ENCODE measurements at regions not wholly inside any gene's neighbourhood (a gene's known extent, or its start where the extent isn't known, plus 50 kb on each side); places are given as distances from the start of the nearest gene placed in this dataset.
"Not testable (repeated sequence)": the region's sequence is repeated elsewhere in the genome, so short reads cannot be mapped to it uniquely, and the experiment has no call there.

DNA sequence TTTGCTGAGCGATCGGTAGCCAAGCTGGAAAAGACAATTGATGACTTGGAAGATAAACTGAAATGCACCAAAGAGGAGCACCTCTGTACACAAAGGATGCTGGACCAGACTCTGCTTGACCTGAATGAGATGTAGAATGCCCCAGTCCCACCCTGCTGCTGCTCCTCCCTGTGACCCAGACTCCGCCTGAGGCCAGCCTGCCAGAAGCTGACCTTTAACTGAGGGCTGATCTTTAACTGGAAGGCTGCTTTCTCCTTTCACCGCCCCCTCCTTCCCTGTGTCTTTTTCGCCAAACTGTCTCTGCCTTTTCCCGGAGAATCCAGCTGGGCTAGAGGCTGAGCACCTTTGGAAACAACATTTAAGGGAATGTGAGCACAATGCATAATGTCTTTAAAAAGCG lies 109.0 kb upstream of the TOX3 start:
- TF ChIP-seq SREBF2 (IDR thresholded peaks at IDR 0.05; ENCODE audit: low read length); CHD2 (IDR thresholded peaks at IDR 0.05; ENCODE audit: borderline replicate concordance, low read depth, low read length); YY1 (IDR thresholded peaks at IDR 0.05; ENCODE audit: low read depth, low read length); RCOR1 (conservative IDR thresholded peaks at IDR 0.05; ENCODE audit: low read depth, low read length); PML (IDR thresholded peaks at IDR 0.05; ENCODE audit: low read length); MEF2A (IDR thresholded peaks at IDR 0.05; ENCODE audit: insufficient read depth, low read depth, low read length); DPF2 (IDR thresholded peaks at IDR 0.05); BACH1 (IDR thresholded peaks at IDR 0.05; ENCODE audit: borderline replicate concordance): not testable (repeated sequence)
- TF ChIP-seq, protein P1, sequence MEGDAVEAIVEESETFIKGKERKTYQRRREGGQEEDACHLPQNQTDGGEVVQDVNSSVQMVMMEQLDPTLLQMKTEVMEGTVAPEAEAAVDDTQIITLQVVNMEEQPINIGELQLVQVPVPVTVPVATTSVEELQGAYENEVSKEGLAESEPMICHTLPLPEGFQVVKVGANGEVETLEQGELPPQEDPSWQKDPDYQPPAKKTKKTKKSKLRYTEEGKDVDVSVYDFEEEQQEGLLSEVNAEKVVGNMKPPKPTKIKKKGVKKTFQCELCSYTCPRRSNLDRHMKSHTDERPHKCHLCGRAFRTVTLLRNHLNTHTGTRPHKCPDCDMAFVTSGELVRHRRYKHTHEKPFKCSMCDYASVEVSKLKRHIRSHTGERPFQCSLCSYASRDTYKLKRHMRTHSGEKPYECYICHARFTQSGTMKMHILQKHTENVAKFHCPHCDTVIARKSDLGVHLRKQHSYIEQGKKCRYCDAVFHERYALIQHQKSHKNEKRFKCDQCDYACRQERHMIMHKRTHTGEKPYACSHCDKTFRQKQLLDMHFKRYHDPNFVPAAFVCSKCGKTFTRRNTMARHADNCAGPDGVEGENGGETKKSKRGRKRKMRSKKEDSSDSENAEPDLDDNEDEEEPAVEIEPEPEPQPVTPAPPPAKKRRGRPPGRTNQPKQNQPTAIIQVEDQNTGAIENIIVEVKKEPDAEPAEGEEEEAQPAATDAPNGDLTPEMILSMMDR (IDR thresholded peaks at IDR 0.05 in 2 of 3, conservative IDR thresholded peaks at IDR 0.05 in 1 of 3; ENCODE audit: control insufficient read depth in 2 of 3, extremely low read depth in 1 of 3, insufficient read depth in 1 of 3, low read depth in 3 of 3, low read length in 3 of 3), result not testable (repeated sequence)

Measured in GM12878 (cell line).